ENCODE measurements at regions not wholly inside any gene's neighbourhood (a gene's known extent, or its start where the extent isn't known, plus 50 kb on each side); places are given as distances from the start of the nearest gene placed in this dataset.

DNA sequence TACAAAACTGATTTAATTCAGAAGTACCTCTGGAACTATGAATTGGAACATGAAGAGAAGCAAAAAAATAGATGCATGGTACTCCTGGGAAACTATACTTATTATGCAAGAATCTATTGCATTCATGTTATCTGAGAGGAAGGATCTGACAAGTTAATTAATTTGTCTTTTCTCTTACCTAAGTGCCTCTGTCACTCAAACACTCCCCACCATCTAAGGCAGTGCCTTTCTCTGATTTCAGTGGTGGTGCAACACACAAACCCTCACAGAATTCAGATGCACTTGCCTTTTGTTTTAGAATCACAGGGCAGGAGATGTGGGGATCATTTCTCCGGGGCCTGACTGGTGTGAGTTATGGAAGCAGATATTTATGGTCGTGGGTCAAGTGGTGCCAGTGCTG, 52.5 kb upstream of the C9orf72 start:
- intact Hi-C loops (cut with DNase I), result no loop called here
- WGBS, 2 donors, result 25 to 66% methylated on average over 2 of the region's 2 CpGs
- Histone ChIP-seq H3K27me3 (no peaks in the 10 kb centered on the region), H3K4me3 (no peak overlapping the region), H3K9me3 (no peaks in the 10 kb centered on the region), H3K27ac (no peak overlapping the region), H3K36me3 (no peaks in the 10 kb centered on the region), H3K4me1 (peaks cover 0 to 9% (median 0%) of the 10 kb centered on the region in 3 donors)
- DNase-seq, result no peak
- TF ChIP-seq, protein P1, sequence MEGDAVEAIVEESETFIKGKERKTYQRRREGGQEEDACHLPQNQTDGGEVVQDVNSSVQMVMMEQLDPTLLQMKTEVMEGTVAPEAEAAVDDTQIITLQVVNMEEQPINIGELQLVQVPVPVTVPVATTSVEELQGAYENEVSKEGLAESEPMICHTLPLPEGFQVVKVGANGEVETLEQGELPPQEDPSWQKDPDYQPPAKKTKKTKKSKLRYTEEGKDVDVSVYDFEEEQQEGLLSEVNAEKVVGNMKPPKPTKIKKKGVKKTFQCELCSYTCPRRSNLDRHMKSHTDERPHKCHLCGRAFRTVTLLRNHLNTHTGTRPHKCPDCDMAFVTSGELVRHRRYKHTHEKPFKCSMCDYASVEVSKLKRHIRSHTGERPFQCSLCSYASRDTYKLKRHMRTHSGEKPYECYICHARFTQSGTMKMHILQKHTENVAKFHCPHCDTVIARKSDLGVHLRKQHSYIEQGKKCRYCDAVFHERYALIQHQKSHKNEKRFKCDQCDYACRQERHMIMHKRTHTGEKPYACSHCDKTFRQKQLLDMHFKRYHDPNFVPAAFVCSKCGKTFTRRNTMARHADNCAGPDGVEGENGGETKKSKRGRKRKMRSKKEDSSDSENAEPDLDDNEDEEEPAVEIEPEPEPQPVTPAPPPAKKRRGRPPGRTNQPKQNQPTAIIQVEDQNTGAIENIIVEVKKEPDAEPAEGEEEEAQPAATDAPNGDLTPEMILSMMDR (IDR thresholded peaks at IDR 0.05), result no peak
- no peak for TF ChIP-seq POLR2A (IDR thresholded peaks at IDR 0.05)

DNA sequence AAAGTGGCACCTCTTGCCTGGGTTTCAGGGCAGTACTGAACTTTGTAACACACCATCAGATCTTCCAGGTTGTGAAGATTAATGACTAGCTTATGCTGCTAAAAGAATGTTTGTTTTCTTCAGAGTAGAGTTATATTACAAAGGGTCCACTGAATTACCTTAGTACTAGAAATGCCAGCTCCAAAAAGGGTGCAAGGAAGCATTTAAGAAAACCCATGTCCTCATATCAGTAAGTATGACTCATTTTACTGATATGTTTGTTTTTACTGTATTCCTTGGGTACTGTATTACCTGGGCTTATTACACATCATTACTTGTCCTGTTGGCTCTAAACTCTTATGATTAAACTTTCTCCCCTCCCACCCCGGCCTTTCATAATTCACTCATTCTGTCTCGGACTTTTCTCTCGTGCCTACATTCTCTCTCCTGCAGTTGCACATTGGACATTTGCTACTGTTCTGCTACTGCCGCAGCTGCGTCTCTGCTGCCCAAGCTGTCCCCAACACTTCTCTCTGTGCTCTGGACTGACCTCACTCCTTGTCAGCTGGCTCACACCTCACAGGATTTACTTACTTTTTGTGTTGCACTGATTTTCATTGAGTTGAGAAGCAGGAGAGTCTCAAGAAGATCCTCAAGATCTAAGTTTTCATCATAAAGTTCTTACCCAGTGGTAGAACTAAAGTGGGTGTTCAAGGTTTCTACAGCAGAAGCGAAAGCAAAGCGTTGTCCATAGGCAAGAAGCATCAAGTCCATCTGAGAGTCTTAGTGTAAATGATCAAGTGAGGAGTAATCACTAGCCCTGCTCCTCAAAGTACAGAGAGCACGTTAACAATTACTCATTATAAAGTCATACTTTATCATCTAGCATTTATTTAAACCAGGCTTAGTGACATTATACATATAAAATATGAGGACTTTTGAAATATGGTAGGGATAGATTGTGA, 53.2 kb upstream of the C9orf72 start:
- no peak for DNase-seq
- H3K27ac ChIP-seq, result no peak overlapping the region
- H3K4me1 ChIP-seq, result peaks cover 0 to 9% (median 0%) of the 10 kb centered on the region in 3 donors
- H3K9me3 ChIP-seq, result no peaks in the 10 kb centered on the region
- intact Hi-C loops (cut with DNase I), result no loop called here
- H3K4me3 ChIP-seq, result no peak overlapping the region
- 37 to 61% methylated on average over 8 of the region's 8 CpGs for WGBS, 2 donors
- no peaks in the 10 kb centered on the region for H3K36me3 ChIP-seq
- TF ChIP-seq, protein P1 (IDR thresholded peaks at IDR 0.05), result no peak
- TF ChIP-seq POLR2A (IDR thresholded peaks at IDR 0.05), result no peak
- H3K27me3 ChIP-seq, result no peaks in the 10 kb centered on the region

DNA sequence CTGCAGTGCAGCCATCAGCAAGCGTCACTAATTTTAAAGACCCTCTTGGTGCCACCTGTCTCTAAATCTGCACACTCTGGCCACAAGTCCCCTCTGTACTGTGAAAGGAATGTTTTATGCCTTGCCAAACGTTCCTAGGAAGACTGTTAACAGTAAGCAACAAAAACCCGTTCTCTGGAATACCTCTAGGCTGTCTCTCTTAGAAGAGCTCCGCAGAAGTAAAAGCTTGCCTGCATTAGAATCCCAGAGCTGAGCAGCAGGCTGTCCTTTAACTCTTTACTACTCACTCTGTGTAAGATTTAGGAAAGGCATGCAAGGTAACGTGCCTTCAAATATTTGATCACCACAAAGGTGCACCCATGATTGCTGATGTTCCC, 53.9 kb upstream of the C9orf72 start:
- no peak for DNase-seq
- Histone ChIP-seq H3K27me3 (no peaks in the 10 kb centered on the region), H3K36me3 (no peaks in the 10 kb centered on the region), H3K4me1 (peaks cover 0 to 9% (median 0%) of the 10 kb centered on the region in 3 donors), H3K27ac (no peak overlapping the region), H3K9me3 (no peaks in the 10 kb centered on the region), H3K4me3 (no peak overlapping the region)
- intact Hi-C loops (cut with DNase I), result no loop called here
- TF ChIP-seq, protein P1 (IDR thresholded peaks at IDR 0.05), result no peak
- TF ChIP-seq POLR2A (IDR thresholded peaks at IDR 0.05), result no peak
- 20 to 46% methylated on average over 5 of the region's 5 CpGs for WGBS, 2 donors

DNA sequence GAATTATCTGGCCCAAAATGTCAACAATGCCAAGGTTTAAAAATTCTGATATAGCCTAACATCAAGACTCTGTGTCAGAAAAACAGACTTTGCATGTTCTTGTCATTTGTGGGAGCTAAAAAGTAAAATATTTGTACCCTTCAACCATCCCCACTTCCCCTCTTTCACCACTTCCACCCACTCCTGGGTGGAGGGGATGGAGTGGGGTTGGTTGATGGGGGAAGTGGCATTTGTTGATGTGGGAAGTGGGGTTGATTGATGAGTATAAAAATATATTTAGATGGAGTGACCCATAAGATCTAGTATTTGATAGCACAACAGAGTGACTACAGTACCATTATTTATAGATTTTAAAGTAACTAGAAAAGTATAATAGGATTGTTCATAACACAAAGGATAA, 55.0 kb upstream of the C9orf72 start:
- H3K27me3 ChIP-seq, result no peaks in the 10 kb centered on the region
- TF ChIP-seq POLR2A (IDR thresholded peaks at IDR 0.05), result no peak
- TF ChIP-seq, protein P1 (IDR thresholded peaks at IDR 0.05), result no peak
- DNase-seq, result no peak
- no peaks in the 10 kb centered on the region for H3K36me3 ChIP-seq
- H3K27ac ChIP-seq, result no peak overlapping the region
- no peak overlapping the region for H3K4me3 ChIP-seq
- H3K4me1 ChIP-seq, result peaks cover 0 to 9% (median 0%) of the 10 kb centered on the region in 3 donors
- H3K9me3 ChIP-seq, result no peaks in the 10 kb centered on the region
- intact Hi-C loops (cut with DNase I), result no loop called here

DNA sequence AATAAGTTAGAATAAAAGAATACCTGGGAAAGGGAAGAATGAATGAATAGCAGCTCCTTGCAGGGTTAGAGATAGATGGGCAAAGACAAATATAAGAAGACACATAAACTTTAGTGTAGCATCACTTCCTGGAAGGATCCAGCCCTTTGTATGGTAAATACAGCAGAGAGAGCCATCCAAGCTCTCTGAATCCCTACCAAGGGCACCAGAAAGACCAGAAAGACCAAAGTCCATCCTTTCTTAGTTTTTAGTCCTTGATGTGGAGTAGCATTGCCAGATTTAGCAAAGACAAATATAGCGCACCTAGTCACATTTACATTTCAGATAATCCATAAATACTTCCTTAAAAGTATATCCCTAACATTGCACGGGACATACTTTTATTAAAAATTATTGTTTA, 56.1 kb upstream of the C9orf72 start:
- Histone ChIP-seq H3K9me3 (no peaks in the 10 kb centered on the region), H3K36me3 (no peaks in the 10 kb centered on the region), H3K27ac (no peak overlapping the region), H3K4me3 (no peak overlapping the region), H3K4me1 (peaks cover 0 to 9% (median 0%) of the 10 kb centered on the region in 3 donors), H3K27me3 (no peaks in the 10 kb centered on the region)
- WGBS, 2 donors, result 95 to 96% methylated on average over 2 of the region's 2 CpGs
- no peak for TF ChIP-seq POLR2A (IDR thresholded peaks at IDR 0.05)
- TF ChIP-seq, protein P1 (IDR thresholded peaks at IDR 0.05), result no peak
- intact Hi-C loops (cut with DNase I), result no loop called here
- DNase-seq, result no peak
